CD8-positive, alpha-beta memory T cell (primary cell): ENCODE measurements at regions not wholly inside any gene's neighbourhood (a gene's known extent, or its start where the extent isn't known, plus 50 kb on each side); places are given as distances from the start of the nearest gene placed in this dataset.
A peak's percentile ranks its signal among the peaks of the same experiment; 100 is the strongest.

Source experiments
- CTCF ChIA-PET: fragments of 350-600 bp; sonication (Branson Sonifier 250); formaldehyde crosslinking; loops from one replicate; lab custom pipeline; 2021; ENCODE audit warnings: antibody characterized with exemption; lab: Charles Lee
- POLR2A ChIA-PET: fragments of 350-600 bp; sonication (Branson Sonifier 250); formaldehyde crosslinking; loops from one replicate; lab custom pipeline; 2021; ENCODE audit warnings: antibody characterized with exemption; lab: Charles Lee
- DNase-seq, 5 donors: peaks; one replicate each; pipeline versions ENCODE4 v3.0.0 to v3.0.0-alpha.2; 2020 to 2022; ENCODE audit warnings: mixed read lengths in 1 of 5
- H3K27ac ChIP-seq: one replicate; pipeline ENCODE4 v1.7.0; 2013; ENCODE audit warnings: low read depth, mild to moderate bottlenecking, low read length, moderate library complexity
- H3K27me3 ChIP-seq: 2 replicates; pipeline ENCODE4 v1.7.0; 2013; ENCODE audit warnings: low read length, mild to moderate bottlenecking; ENCODE audit not compliant: insufficient read depth, poor library complexity, severe bottlenecking
- H3K36me3 ChIP-seq: 2 replicates; pipeline ENCODE4 v1.7.0; 2013; ENCODE audit warnings: mild to moderate bottlenecking, low read length, moderate library complexity; ENCODE audit not compliant: insufficient read depth
- H3K4me1 ChIP-seq: 2 replicates; pipeline ENCODE4 v1.7.0; 2013; ENCODE audit warnings: mild to moderate bottlenecking, low read length, moderate library complexity; ENCODE audit not compliant: insufficient read depth
- H3K4me3 ChIP-seq: 2 replicates; pipeline ENCODE4 v1.7.0; 2013; ENCODE audit warnings: mild to moderate bottlenecking, low read length
- H3K9me3 ChIP-seq: 2 replicates; pipeline ENCODE4 v1.7.0; 2013; ENCODE audit warnings: mild to moderate bottlenecking, low read length
- H3K27ac Mint-ChIP-seq, 8 donors: one replicate each; pipeline ENCODE4 v1.8.0; 2020 to 2021; ENCODE audit warnings: mixed read lengths in 8 of 8, mild to moderate bottlenecking in 6 of 8, inconsistent platforms in 3 of 8, moderate library complexity in 3 of 8
- H3K27me3 Mint-ChIP-seq, 2 donors: one replicate each; pipeline ENCODE4 v1.8.0; 2020 to 2021; ENCODE audit warnings: mixed read lengths in 2 of 2, mild to moderate bottlenecking in 1 of 2, moderate library complexity in 1 of 2
- H3K36me3 Mint-ChIP-seq, 3 donors: one replicate each; pipeline ENCODE4 v1.8.0; 2020 to 2021; ENCODE audit warnings: mixed read lengths in 3 of 3, inconsistent platforms in 1 of 3, mild to moderate bottlenecking in 1 of 3
- H3K4me1 Mint-ChIP-seq, 3 donors: one replicate each; pipeline ENCODE4 v1.8.0; 2020 to 2021; ENCODE audit warnings: mixed read lengths in 3 of 3, inconsistent platforms in 1 of 3, mild to moderate bottlenecking in 1 of 3
- H3K4me3 Mint-ChIP-seq, 7 donors: one replicate each; pipeline ENCODE4 v1.8.0; 2020 to 2021; ENCODE audit warnings: mixed read lengths in 7 of 7, mild to moderate bottlenecking in 6 of 7, moderate library complexity in 4 of 7, inconsistent platforms in 2 of 7
- H3K9me3 Mint-ChIP-seq, 5 donors: one replicate each; pipeline ENCODE4 v1.8.0; 2020 to 2022; ENCODE audit warnings: mixed read lengths in 5 of 5, mild to moderate bottlenecking in 3 of 5, moderate library complexity in 2 of 5, inconsistent platforms in 1 of 5

DNA sequence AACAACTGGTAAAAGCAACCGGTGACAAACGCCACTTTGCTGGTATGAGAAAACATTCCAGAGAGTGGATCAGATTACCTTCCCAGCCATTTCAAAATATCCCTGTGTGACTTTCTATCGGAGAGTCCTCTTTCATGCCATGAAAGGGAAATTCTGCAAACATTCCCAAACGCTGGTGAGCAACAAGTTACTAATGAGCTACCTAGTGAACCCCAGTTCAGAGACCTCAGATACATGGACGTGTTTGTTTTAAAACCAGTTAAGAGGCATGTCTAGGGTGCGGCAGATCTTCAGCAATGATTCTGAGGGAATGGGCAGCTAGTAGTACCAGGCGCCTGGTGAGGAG, 418.2 kb upstream of the NR2F2 start:
- no peak overlapping the region for H3K4me3 ChIP-seq
- Mint-ChIP-seq H3K4me1 (no peaks in the 10 kb centered on the region), H3K27me3 (peaks cover 3 to 5% of the 10 kb centered on the region in 2 donors), H3K27ac (no peak overlapping the region), H3K36me3 (peaks cover 0 to 2% (median 0%) of the 10 kb centered on the region in 3 donors), H3K9me3 (peaks cover 0 to 3% (median 0%) of the 10 kb centered on the region in 5 donors), H3K4me3 (no peak overlapping the region)
- CTCF ChIA-PET: no interaction called here
- no peak for DNase-seq
- H3K4me1 ChIP-seq: no peaks in the 10 kb centered on the region
- H3K9me3 ChIP-seq: no peaks in the 10 kb centered on the region
- POLR2A ChIA-PET: no interaction called here
- no peak overlapping the region for H3K27ac ChIP-seq
- no peaks in the 10 kb centered on the region for H3K27me3 ChIP-seq
- no peaks in the 10 kb centered on the region for H3K36me3 ChIP-seq

DNA sequence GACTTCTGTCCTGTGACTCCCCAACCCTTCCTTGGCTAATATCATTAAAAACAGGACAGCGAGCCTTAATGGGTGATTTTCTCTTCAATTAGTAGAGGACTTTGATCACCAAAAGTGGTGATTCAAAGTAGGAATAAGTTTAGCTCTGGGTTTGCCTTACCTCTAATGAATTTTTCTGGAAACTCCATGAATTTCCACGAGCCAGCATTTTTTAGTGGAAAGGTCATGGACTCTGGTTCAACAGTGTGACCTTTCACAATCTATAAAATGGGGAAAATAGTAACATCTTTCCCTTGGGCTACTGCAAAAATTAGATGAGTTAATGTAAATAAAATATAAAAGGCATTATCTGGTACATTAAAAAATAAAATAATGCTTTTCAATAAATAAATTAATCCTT, 417.8 kb upstream of the NR2F2 start:
- H3K4me1 Mint-ChIP-seq: no peaks in the 10 kb centered on the region
- no peak overlapping the region for H3K27ac Mint-ChIP-seq
- POLR2A ChIA-PET: no interaction called here
- Histone ChIP-seq H3K36me3 (no peaks in the 10 kb centered on the region), H3K4me3 (no peak overlapping the region), H3K27me3 (no peaks in the 10 kb centered on the region), H3K4me1 (no peaks in the 10 kb centered on the region), H3K9me3 (no peaks in the 10 kb centered on the region), H3K27ac (no peak overlapping the region)
- H3K9me3 Mint-ChIP-seq: peaks cover 0 to 3% (median 0%) of the 10 kb centered on the region in 5 donors
- no peak overlapping the region for H3K4me3 Mint-ChIP-seq
- no peaks in the 10 kb centered on the region for H3K36me3 Mint-ChIP-seq
- H3K27me3 Mint-ChIP-seq: peaks cover 3 to 5% of the 10 kb centered on the region in 2 donors
- CTCF ChIA-PET: no interaction called here
- no peak for DNase-seq

- Histone ChIP-seq H3K4me3 (no peak overlapping the region), H3K27me3 (no peaks in the 10 kb centered on the region), H3K4me1 (no peaks in the 10 kb centered on the region), H3K36me3 (no peaks in the 10 kb centered on the region), H3K9me3 (no peaks in the 10 kb centered on the region), H3K27ac (no peak overlapping the region)
- H3K27ac Mint-ChIP-seq: no peak overlapping the region
- DNase-seq: no peak
- H3K36me3 Mint-ChIP-seq: no peaks in the 10 kb centered on the region
- peaks cover 0 to 3% (median 0%) of the 10 kb centered on the region in 5 donors for H3K9me3 Mint-ChIP-seq
- H3K4me3 Mint-ChIP-seq: no peak overlapping the region
- no peaks in the 10 kb centered on the region for H3K4me1 Mint-ChIP-seq
- CTCF ChIA-PET: no interaction called here
- H3K27me3 Mint-ChIP-seq: peaks cover 6 to 9% of the 10 kb centered on the region in 2 donors
- POLR2A ChIA-PET: no interaction called here
Measured at GRCh38 chr15:95916568-95916967, 413.9 kb upstream of the NR2F2 start.

DNA sequence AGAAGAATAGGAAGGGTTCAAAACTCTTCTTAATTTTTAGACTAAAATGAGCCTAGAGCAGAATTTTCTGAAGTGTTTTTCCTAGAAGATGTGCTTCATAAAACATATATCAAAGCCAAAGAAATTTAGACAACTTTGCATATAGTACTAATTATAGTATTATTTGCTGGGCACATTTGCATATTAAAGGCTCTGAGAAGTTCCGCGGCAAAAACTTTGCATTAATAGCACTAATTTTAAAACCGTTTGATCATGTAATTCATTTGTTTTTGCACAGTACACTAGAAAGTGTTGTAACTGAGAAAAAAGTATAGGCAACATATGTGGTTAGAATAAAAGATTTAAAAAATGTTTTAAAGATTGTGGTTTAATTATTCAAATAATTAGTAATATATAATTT, 412.0 kb upstream of the NR2F2 start:
- no peaks in the 10 kb centered on the region for H3K36me3 Mint-ChIP-seq
- POLR2A ChIA-PET: no interaction called here
- H3K27me3 Mint-ChIP-seq: peaks cover 9 to 18% of the 10 kb centered on the region in 2 donors
- H3K36me3 ChIP-seq: no peaks in the 10 kb centered on the region
- H3K9me3 Mint-ChIP-seq: peaks cover 0 to 3% (median 0%) of the 10 kb centered on the region in 5 donors
- no peak overlapping the region for H3K4me3 ChIP-seq
- CTCF ChIA-PET: no interaction called here
- H3K27me3 ChIP-seq: no peaks in the 10 kb centered on the region
- H3K4me1 Mint-ChIP-seq: no peaks in the 10 kb centered on the region
- no peak overlapping the region for H3K27ac Mint-ChIP-seq
- DNase-seq: no peak
- H3K27ac ChIP-seq: no peak overlapping the region
- no peaks in the 10 kb centered on the region for H3K9me3 ChIP-seq
- H3K4me3 Mint-ChIP-seq: no peak overlapping the region
- H3K4me1 ChIP-seq: no peaks in the 10 kb centered on the region

GRCh38 chr15:95919460-95919859, 411.0 kb upstream of the NR2F2 start:
- DNase-seq: no peak
- Histone ChIP-seq H3K27ac (no peak overlapping the region), H3K9me3 (no peaks in the 10 kb centered on the region), H3K27me3 (no peaks in the 10 kb centered on the region), H3K36me3 (no peaks in the 10 kb centered on the region), H3K4me3 (no peak overlapping the region), H3K4me1 (no peaks in the 10 kb centered on the region)
- H3K27me3 Mint-ChIP-seq: peaks cover 9 to 18% of the 10 kb centered on the region in 2 donors
- H3K4me3 Mint-ChIP-seq: no peak overlapping the region
- peaks cover 0 to 3% (median 0%) of the 10 kb centered on the region in 5 donors for H3K9me3 Mint-ChIP-seq
- no peaks in the 10 kb centered on the region for H3K4me1 Mint-ChIP-seq
- no peaks in the 10 kb centered on the region for H3K36me3 Mint-ChIP-seq
- H3K27ac Mint-ChIP-seq: no peak overlapping the region
- POLR2A ChIA-PET: no interaction called here
- CTCF ChIA-PET: no interaction called here

GRCh38 chr15:95921404-95921803, 409.1 kb upstream of the NR2F2 start:
- Mint-ChIP-seq H3K4me1 (no peaks in the 10 kb centered on the region), H3K36me3 (no peaks in the 10 kb centered on the region), H3K27ac (no peak overlapping the region), H3K27me3 (peaks cover 5 to 17% of the 10 kb centered on the region in 2 donors), H3K9me3 (peaks cover 0 to 3% (median 0%) of the 10 kb centered on the region in 5 donors), H3K4me3 (no peak overlapping the region)
- Histone ChIP-seq H3K9me3 (no peaks in the 10 kb centered on the region), H3K4me3 (no peak overlapping the region), H3K27me3 (no peaks in the 10 kb centered on the region), H3K4me1 (no peaks in the 10 kb centered on the region), H3K27ac (no peak overlapping the region), H3K36me3 (no peaks in the 10 kb centered on the region)
- POLR2A ChIA-PET: no interaction called here
- CTCF ChIA-PET: no interaction called here
- DNase-seq: no peak

- Histone ChIP-seq H3K4me1 (no peaks in the 10 kb centered on the region), H3K36me3 (no peaks in the 10 kb centered on the region), H3K27ac (no peak overlapping the region), H3K4me3 (no peak overlapping the region), H3K27me3 (no peaks in the 10 kb centered on the region), H3K9me3 (no peaks in the 10 kb centered on the region)
- no peaks in the 10 kb centered on the region for H3K9me3 Mint-ChIP-seq
- ChIA-PET CTCF (no interaction called here), POLR2A (no interaction called here)
- peaks cover 5 to 12% of the 10 kb centered on the region in 2 donors for H3K27me3 Mint-ChIP-seq
- H3K4me1 Mint-ChIP-seq: no peaks in the 10 kb centered on the region
- H3K4me3 Mint-ChIP-seq: no peak overlapping the region
- H3K27ac Mint-ChIP-seq: no peak overlapping the region
- no peaks in the 10 kb centered on the region for H3K36me3 Mint-ChIP-seq
- DNase-seq: no peak
Measured at GRCh38 chr15:95922431-95922830, 408.1 kb upstream of the NR2F2 start.

GRCh38 chr15:95923792-95924191, 406.7 kb upstream of the NR2F2 start:
- POLR2A ChIA-PET: no interaction called here
- no peaks in the 10 kb centered on the region for H3K36me3 Mint-ChIP-seq

DNA sequence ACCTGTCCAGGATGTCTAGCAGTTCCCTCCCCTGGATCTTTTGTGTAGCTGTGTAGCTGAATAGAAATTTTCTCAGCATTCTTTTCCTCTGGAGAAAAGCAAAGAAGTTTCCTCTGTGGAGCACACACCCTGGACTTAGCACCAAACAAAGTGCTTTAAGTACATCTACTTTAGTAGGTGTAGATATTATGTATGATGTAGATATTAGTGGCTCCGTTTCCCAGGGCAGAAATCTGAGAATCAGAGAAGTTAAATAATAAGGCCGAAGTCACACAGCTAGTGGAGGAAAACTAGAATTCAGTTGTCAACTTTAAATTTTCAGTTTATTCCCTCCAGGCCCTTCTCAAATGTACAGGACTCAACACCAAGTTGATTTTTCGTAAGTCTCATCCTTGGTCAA, 401.7 kb upstream of the NR2F2 start:
- H3K27ac ChIP-seq: peak overlapping the region; percentile 10
- ChIA-PET CTCF (no interaction called here), POLR2A (no interaction called here)
- H3K4me1 ChIP-seq: no peaks in the 10 kb centered on the region
- no peaks in the 10 kb centered on the region for H3K27me3 ChIP-seq
- no peaks in the 10 kb centered on the region for H3K27me3 Mint-ChIP-seq
- H3K4me3 ChIP-seq: no peak overlapping the region
- no peaks in the 10 kb centered on the region for H3K36me3 ChIP-seq
- no peak overlapping the region for H3K27ac Mint-ChIP-seq
- H3K9me3 Mint-ChIP-seq: no peaks in the 10 kb centered on the region
- peak overlapping the region in 1 of 7 donors; percentile 35 for H3K4me3 Mint-ChIP-seq
- H3K9me3 ChIP-seq: no peaks in the 10 kb centered on the region
- peaks cover 10 to 13% (median 11%) of the 10 kb centered on the region in 3 donors for H3K4me1 Mint-ChIP-seq
- no peak for DNase-seq
- H3K36me3 Mint-ChIP-seq: no peaks in the 10 kb centered on the region

More at GRCh38 chr15:95923792-95924191, 406.7 kb upstream of the NR2F2 start:
- H3K9me3 ChIP-seq: no peaks in the 10 kb centered on the region
- Mint-ChIP-seq H3K27me3 (peaks cover 5 to 12% of the 10 kb centered on the region in 2 donors), H3K4me3 (no peak overlapping the region), H3K9me3 (no peaks in the 10 kb centered on the region), H3K27ac (no peak overlapping the region), H3K4me1 (peaks cover 2 to 4% (median 4%) of the 10 kb centered on the region in 3 donors)
- no peak for DNase-seq
- no peak overlapping the region for H3K4me3 ChIP-seq
- H3K27me3 ChIP-seq: no peaks in the 10 kb centered on the region
- no peaks in the 10 kb centered on the region for H3K36me3 ChIP-seq
- no peak overlapping the region for H3K27ac ChIP-seq
- H3K4me1 ChIP-seq: no peaks in the 10 kb centered on the region
- CTCF ChIA-PET: no interaction called here
